T-cell (primary cell): ENCODE measurements at regions not wholly inside any gene's neighbourhood (a gene's known extent, or its start where the extent isn't known, plus 50 kb on each side); places are given as distances from the start of the nearest gene placed in this dataset.

Source experiments
- ATAC-seq, 4 experiments: fragments of 200-7000 bp in 3 of 4; fragments of 150-1000 bp in 1 of 4; cut with Tn5 transposase; replicated peaks in 1 of 4; 1 replicate in 3 of 4; 2 replicates in 1 of 4; pipeline ENCODE4 v1.10.0; 2021; ENCODE audit warnings: moderate library complexity in 3 of 4, mild to moderate bottlenecking in 2 of 4, moderate number of reproducible peaks in 1 of 4
- CTCF ChIA-PET, 2 donors: fragments of 300-600 bp; sonication (Branson Sonifier 250); formaldehyde crosslinking; loops; one replicate each; lab custom pipeline; 2022; ENCODE audit warnings: antibody characterized with exemption in 2 of 2; lab: Charles Lee
- POLR2A ChIA-PET, 2 donors: fragments of 300-600 bp; sonication (Branson Sonifier 250); formaldehyde crosslinking; loops; one replicate each; lab custom pipeline; 2022; ENCODE audit warnings: antibody characterized with exemption in 2 of 2; lab: Charles Lee
- DNase-seq, 35 experiments: peaks; one replicate each; pipeline versions ENCODE4 v3.0.0 to v3.0.0-alpha.2; 2013 to 2023
- H3K27ac ChIP-seq: one replicate; pipeline ENCODE4 v1.5.1; 2013; ENCODE audit warnings: low read length
- H3K27me3 ChIP-seq, 2 experiments: replicated peaks in 1 of 2; 1 replicate in 1 of 2; 2 replicates in 1 of 2; pipeline versions ENCODE4 v1.6.1 to v1.7.0; 2013; ENCODE audit warnings: low read length in 1 of 2, mixed read lengths in 1 of 2; ENCODE audit not compliant: control insufficient read depth in 2 of 2, insufficient read depth in 2 of 2; ENCODE audit errors: extremely low read depth in 1 of 2
- H3K36me3 ChIP-seq, 2 donors: 1 replicate in 1 of 2; 2 replicates in 1 of 2; pipeline versions ENCODE4 v1.6.1 to v1.7.0; 2013; ENCODE audit warnings: low read length in 1 of 2; ENCODE audit not compliant: control insufficient read depth in 2 of 2, insufficient read depth in 1 of 2; ENCODE audit errors: extremely low read depth in 1 of 2
- H3K4me1 ChIP-seq, 2 experiments: 1 replicate in 1 of 2; 2 replicates in 1 of 2; pipeline versions ENCODE4 v1.6.1 to v1.7.0; 2013; ENCODE audit warnings: low read length in 2 of 2, mixed read lengths in 1 of 2; ENCODE audit not compliant: insufficient read depth in 2 of 2, control insufficient read depth in 1 of 2; ENCODE audit errors: extremely low read depth in 1 of 2
- H3K4me3 ChIP-seq, 2 donors: 1 replicate in 1 of 2; 2 replicates in 1 of 2; pipeline versions ENCODE4 v1.5.1 to v1.7.0; 2013; ENCODE audit warnings: mild to moderate bottlenecking in 2 of 2, low read length in 1 of 2, moderate library complexity in 1 of 2; ENCODE audit not compliant: control insufficient read depth in 1 of 2; ENCODE audit errors: extremely low read depth in 1 of 2
- H3K9me3 ChIP-seq: 2 replicates; pipeline ENCODE4 v1.7.0; 2013
- H3K27ac Mint-ChIP-seq, 2 donors: one replicate each; pipeline ENCODE4 v1.8.0; 2020 to 2021; ENCODE audit warnings: mild to moderate bottlenecking in 2 of 2, mixed read lengths in 2 of 2
- H3K27me3 Mint-ChIP-seq, 2 donors: one replicate each; pipeline ENCODE4 v1.8.0; 2021 to 2022; ENCODE audit warnings: mixed read lengths in 2 of 2
- H3K36me3 Mint-ChIP-seq: one replicate; pipeline ENCODE4 v1.8.0; 2021; ENCODE audit warnings: mixed read lengths
- H3K4me1 Mint-ChIP-seq, 3 donors: one replicate each; pipeline ENCODE4 v1.8.0; 2020 to 2022; ENCODE audit warnings: mixed read lengths in 3 of 3, mild to moderate bottlenecking in 1 of 3
- H3K4me3 Mint-ChIP-seq, 3 donors: one replicate each; pipeline ENCODE4 v1.8.0; 2020 to 2022; ENCODE audit warnings: mild to moderate bottlenecking in 3 of 3, mixed read lengths in 3 of 3, moderate library complexity in 3 of 3
- H3K9me3 Mint-ChIP-seq, 3 donors: one replicate each; pipeline ENCODE4 v1.8.0; 2020 to 2022; ENCODE audit warnings: mixed read lengths in 3 of 3
- WGBS: methylation state at CpG from one replicate; pipeline ENCODE4 v1.1.5; 2013; ENCODE audit warnings: missing lambda C conversion rate; ENCODE audit not compliant: insufficient coverage; 5-methylcytosine and 5-hydroxymethylcytosine counted together

DNA sequence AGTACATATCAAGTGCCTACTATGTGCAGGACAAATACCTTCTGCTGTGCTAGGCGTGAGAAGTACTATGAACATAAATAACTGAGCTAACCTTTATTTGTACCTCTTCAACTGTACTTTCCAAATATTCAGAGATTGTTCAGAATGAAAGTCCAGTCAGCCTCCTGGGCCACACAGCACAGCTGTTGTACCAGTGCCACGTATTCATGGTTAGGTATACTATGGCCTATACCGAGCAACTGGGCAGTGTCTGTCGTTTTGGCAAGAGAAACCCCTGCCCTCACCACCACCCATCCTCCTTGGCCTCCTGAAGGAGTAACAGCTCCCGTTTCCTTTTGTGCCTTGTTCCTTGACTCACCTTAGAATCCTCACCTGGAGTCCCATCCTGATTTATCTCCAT lies 53.0 kb downstream of the RASSF10 start:
- Histone ChIP-seq H3K9me3 (no peaks in the 10 kb centered on the region), H3K27ac (no peak overlapping the region), H3K4me1 (no peaks in the 10 kb centered on the region), H3K36me3 (no peaks in the 10 kb centered on the region), H3K4me3 (no peak overlapping the region), H3K27me3 (peaks cover 0 to 11% of the 10 kb centered on the region in 2 experiments)
- Mint-ChIP-seq H3K36me3 (no peaks in the 10 kb centered on the region), H3K27ac (no peak overlapping the region), H3K9me3 (peaks cover 0 to 7% (median 0%) of the 10 kb centered on the region in 3 donors), H3K4me1 (no peaks in the 10 kb centered on the region), H3K27me3 (peaks cover 28 to 30% of the 10 kb centered on the region in 2 donors), H3K4me3 (no peak overlapping the region)
- POLR2A ChIA-PET, result no interaction called here
- ATAC-seq (no peak), DNase-seq (no peak)
- CTCF ChIA-PET, result no interaction called here
- 71% methylated on average over 5 of the region's 5 CpGs for WGBS

DNA sequence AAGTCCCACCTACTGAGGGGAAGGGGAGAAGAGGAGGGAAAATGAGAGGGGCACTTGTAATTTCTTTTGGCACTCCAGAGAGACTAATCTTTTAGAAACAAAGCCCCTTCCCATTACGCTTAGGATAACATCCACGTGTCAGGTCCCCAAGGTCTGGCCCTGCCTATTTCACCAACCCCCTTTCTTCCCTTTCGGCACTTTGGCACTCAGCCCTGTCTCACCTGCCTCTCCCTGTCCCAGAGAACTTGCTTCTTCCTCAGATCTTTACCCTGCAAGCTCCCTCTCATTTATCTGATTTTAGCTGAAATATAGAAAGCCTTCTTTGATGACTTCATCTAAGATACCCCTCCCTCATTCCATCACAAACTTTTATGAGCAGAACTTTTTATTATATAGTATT lies 55.5 kb downstream of the RASSF10 start:
- peaks cover 26 to 28% of the 10 kb centered on the region in 2 donors for H3K27me3 Mint-ChIP-seq
- H3K27ac Mint-ChIP-seq, result no peak overlapping the region
- H3K27me3 ChIP-seq, result peaks cover 0 to 15% of the 10 kb centered on the region in 2 experiments

DNA sequence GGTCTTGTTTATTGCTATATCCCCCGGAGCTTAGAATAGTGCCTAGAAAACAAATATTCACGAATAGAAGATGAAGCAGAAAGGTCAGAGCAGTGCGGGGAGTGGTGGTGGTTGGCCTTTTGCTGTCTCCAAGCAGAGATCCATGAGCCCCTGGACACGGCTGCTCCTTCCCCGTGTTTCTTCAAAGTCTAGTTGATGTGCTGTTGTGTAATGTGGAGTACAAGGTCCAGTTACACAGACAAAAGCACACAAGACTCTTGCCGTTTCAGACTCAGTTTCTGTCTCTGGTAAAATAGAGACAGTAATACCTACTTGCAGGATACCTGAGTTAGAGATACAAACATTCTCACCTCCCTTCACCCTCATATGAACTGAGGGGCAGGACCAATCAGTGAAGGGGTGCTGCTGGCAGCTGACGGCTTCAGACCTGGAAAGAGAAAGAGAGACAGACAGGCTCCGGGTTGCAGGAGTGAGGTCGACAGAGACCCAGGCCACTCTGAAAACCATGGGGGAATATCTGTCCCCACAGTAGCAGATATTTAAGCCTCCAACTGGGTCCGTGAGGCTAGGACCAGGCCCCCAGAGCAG lies 56.2 kb downstream of the RASSF10 start:
- H3K4me3 ChIP-seq, result no peak overlapping the region
- Mint-ChIP-seq H3K4me1 (no peaks in the 10 kb centered on the region), H3K36me3 (no peaks in the 10 kb centered on the region), H3K9me3 (peaks cover 0 to 7% (median 0%) of the 10 kb centered on the region in 3 donors), H3K27me3 (peaks cover 26 to 28% of the 10 kb centered on the region in 2 donors), H3K27ac (no peak overlapping the region), H3K4me3 (no peak overlapping the region)
- no peaks in the 10 kb centered on the region for H3K4me1 ChIP-seq
- 90% methylated on average over 4 of the region's 10 CpGs for WGBS
- ChIA-PET POLR2A (no interaction called here), CTCF (no interaction called here)
- DNase-seq (no peak), ATAC-seq (no peak)
- no peaks in the 10 kb centered on the region for H3K9me3 ChIP-seq
- H3K27ac ChIP-seq, result no peak overlapping the region
- H3K27me3 ChIP-seq, result peaks cover 0 to 15% of the 10 kb centered on the region in 2 experiments
- H3K36me3 ChIP-seq, result no peaks in the 10 kb centered on the region

More for the DNA sequence above, 55.5 kb downstream of the RASSF10 start:
- no peak overlapping the region for H3K27ac ChIP-seq
- peaks cover 0 to 7% (median 0%) of the 10 kb centered on the region in 3 donors for H3K9me3 Mint-ChIP-seq
- H3K4me1 Mint-ChIP-seq, result no peaks in the 10 kb centered on the region
- no peak for ATAC-seq
- no peak for DNase-seq
- 88% methylated on average over 2 of the region's 3 CpGs for WGBS
- no peak overlapping the region for H3K4me3 ChIP-seq
- H3K36me3 Mint-ChIP-seq, result no peaks in the 10 kb centered on the region
- H3K36me3 ChIP-seq, result no peaks in the 10 kb centered on the region
- no peaks in the 10 kb centered on the region for H3K9me3 ChIP-seq
- CTCF ChIA-PET, result no interaction called here
- no peaks in the 10 kb centered on the region for H3K4me1 ChIP-seq
- no peak overlapping the region for H3K4me3 Mint-ChIP-seq
- POLR2A ChIA-PET, result no interaction called here

DNA sequence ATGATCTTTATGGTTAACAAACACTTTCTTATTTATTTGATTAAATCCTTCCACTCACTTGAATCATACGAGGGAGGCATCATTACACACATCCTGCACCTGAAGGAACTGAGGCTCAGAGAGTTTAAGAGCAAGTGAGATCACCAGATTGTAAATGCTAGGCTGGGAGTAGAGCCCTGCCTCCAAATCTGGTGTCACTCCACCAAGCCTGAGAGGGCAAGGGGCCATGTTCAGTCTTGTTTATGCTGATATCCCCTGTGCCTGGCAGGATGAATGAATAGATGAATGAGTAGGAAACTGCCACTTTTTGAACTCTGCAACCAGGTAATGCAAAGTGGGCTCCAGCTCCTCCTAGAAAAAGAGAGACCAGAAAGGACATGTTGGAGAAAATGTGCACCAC lies 59.1 kb downstream of the RASSF10 start:
- Mint-ChIP-seq H3K4me3 (no peak overlapping the region), H3K27ac (no peak overlapping the region), H3K9me3 (no peaks in the 10 kb centered on the region), H3K4me1 (no peaks in the 10 kb centered on the region), H3K27me3 (peaks cover 20 to 30% of the 10 kb centered on the region in 2 donors), H3K36me3 (no peaks in the 10 kb centered on the region)
- Histone ChIP-seq H3K4me3 (no peak overlapping the region), H3K27me3 (peaks cover 0 to 12% of the 10 kb centered on the region in 2 experiments), H3K9me3 (no peaks in the 10 kb centered on the region), H3K27ac (no peak overlapping the region), H3K4me1 (no peaks in the 10 kb centered on the region), H3K36me3 (no peaks in the 10 kb centered on the region)
- WGBS, result no CpG with 5 or more reads among the region's 1 CpG
- ATAC-seq, result no peak
- no peak for DNase-seq
- ChIA-PET POLR2A (no interaction called here), CTCF (no interaction called here)

DNA sequence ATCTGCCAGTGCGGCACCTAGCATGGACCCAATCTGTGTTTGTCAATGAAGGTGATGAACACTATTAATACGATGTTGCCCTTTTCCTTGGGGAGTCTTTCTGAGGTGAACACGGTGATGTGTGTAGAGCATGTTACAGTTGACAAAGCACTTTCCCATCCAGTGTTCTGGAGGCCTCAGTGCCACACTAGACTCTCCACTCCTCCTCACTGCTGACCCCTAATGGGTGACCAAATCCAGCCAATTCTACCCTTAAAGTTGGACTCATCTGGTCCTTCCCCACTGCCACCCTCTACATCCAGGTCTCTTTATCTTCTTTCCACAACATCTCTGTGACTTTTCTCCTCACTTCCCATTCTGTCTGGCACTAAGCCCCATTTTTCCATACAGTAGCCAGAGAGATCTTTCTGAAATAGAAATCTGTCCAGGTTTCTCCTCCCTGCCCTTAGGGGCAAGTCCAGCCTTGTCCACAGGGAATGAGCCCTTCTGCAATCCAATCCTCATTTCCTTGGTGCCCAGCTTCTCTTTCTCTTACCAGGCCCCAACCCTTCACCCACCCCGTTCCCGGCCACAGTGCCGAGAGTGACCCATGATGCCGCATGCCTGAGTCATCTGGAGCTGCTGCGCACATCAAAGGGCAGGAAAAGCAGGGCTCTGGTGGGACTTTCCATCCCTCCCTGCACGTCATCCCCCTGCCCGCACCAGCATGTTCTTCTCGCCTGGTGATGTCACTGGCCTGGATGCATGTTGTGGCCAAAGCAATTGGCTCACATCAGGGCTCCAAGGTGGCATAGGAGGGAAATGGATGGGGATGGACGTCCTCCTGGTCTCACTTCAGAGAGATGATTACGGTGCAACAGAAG lies 64.2 kb downstream of the RASSF10 start:
- Histone ChIP-seq H3K9me3 (no peaks in the 10 kb centered on the region), H3K4me3 (no peak overlapping the region), H3K36me3 (no peaks in the 10 kb centered on the region), H3K27me3 (peaks cover 0 to 19% of the 10 kb centered on the region in 2 experiments), H3K4me1 (no peaks in the 10 kb centered on the region), H3K27ac (no peak overlapping the region)
- ATAC-seq (no peak), DNase-seq (no peak)
- H3K36me3 Mint-ChIP-seq, result no peaks in the 10 kb centered on the region
- WGBS, result 70% methylated on average over 9 of the region's 13 CpGs
- no peaks in the 10 kb centered on the region for H3K9me3 Mint-ChIP-seq
- CTCF ChIA-PET, result no interaction called here
- no peak overlapping the region for H3K27ac Mint-ChIP-seq
- H3K27me3 Mint-ChIP-seq, result peaks cover 22 to 23% of the 10 kb centered on the region in 2 donors
- no peaks in the 10 kb centered on the region for H3K4me1 Mint-ChIP-seq
- H3K4me3 Mint-ChIP-seq, result no peak overlapping the region
- POLR2A ChIA-PET, result no interaction called here

DNA sequence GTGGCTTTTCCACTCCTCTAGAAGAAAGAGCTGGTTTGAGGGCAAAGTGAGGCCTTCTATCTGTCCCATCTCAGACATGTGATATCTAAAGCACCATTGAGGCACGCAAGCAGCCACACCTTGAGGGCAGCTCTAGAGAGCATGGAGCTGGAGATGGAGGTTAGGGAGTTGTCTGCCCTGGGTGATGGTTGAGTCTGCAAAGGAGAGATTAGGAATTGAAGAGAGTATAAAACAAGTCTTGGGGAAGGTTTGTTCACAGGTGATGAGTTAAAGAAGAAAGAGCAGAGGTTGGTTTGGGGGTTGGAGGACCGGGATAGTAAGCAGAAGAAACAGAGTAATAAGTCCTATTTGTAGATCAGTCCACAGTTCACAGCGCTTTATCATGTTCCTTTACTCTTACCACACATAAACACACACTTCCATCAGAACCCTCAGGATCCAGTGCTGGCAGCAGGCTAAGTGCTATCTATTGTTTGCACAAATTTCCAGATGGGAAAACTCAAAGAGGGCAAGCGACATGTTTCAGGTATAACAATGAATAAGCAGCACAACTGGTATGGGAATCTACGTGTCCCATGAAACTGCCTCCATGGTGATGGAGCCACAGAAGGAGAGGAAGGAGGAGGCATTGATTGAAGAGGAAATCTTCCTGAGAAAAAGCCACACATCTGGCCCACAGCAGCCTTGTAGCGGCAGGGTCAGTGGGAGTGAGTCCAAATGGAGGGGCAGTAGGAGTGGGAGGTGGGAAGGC lies 65.8 kb downstream of the RASSF10 start:
- CTCF ChIA-PET, result no interaction called here
- WGBS, result 86% methylated on average over 4 of the region's 6 CpGs
- peaks cover 32 to 33% of the 10 kb centered on the region in 2 donors for H3K27me3 Mint-ChIP-seq

More for the DNA sequence above, 65.8 kb downstream of the RASSF10 start:
- no peak overlapping the region for H3K4me3 Mint-ChIP-seq
- no peaks in the 10 kb centered on the region for H3K9me3 Mint-ChIP-seq
- no peak overlapping the region for H3K27ac Mint-ChIP-seq
- ATAC-seq (no peak), DNase-seq (no peak)
- no peak overlapping the region for H3K4me3 ChIP-seq
- H3K4me1 Mint-ChIP-seq, result no peaks in the 10 kb centered on the region
- H3K4me1 ChIP-seq, result no peaks in the 10 kb centered on the region
- H3K27me3 ChIP-seq, result peaks cover 0 to 21% of the 10 kb centered on the region in 2 experiments
- H3K36me3 Mint-ChIP-seq, result no peaks in the 10 kb centered on the region
- H3K9me3 ChIP-seq, result no peaks in the 10 kb centered on the region
- H3K36me3 ChIP-seq, result no peaks in the 10 kb centered on the region
- no peak overlapping the region for H3K27ac ChIP-seq
- POLR2A ChIA-PET, result no interaction called here
